ENCODE measurements at regions not wholly inside any gene's neighbourhood (a gene's known extent, or its start where the extent isn't known, plus 50 kb on each side); places are given as distances from the start of the nearest gene placed in this dataset.

- TF ChIP-seq POLR2A (IDR thresholded peaks at IDR 0.05) (no peak), CTCF (IDR thresholded peaks at IDR 0.05) (no peak), POLR2AphosphoS5 (IDR thresholded peaks at IDR 0.05; ENCODE audit: insufficient read depth in 1 of 2, low read depth in 1 of 2) (no peak)
These were observed 65.4 kb upstream of the LMO4 start for GRCh38 chr1:87263281-87263680.
